Coronary artery (tissue), 2 donors: ENCODE measurements at regions not wholly inside any gene's neighbourhood (a gene's known extent, or its start where the extent isn't known, plus 50 kb on each side); places are given as distances from the start of the nearest gene placed in this dataset.
"Not testable (repeated sequence)": the region's sequence is repeated elsewhere in the genome, so short reads cannot be mapped to it uniquely, and the experiment has no call there.

Experiments
- DNase-seq: peaks from one replicate; pipeline ENCODE4 v3.0.0-alpha.2; 2017; ENCODE audit warnings: low spot score
- H3K27ac ChIP-seq, 2 donors: fragments of 200-600 bp; sonication (generic); one replicate each; pipeline ENCODE4 v1.5.1; 2016 to 2019
- H3K4me3 ChIP-seq: fragments of 200-600 bp; sonication (generic); 2 replicates; pipeline ENCODE4 v1.5.1; 2016; ENCODE audit warnings: mild to moderate bottlenecking, moderate library complexity
- TF ChIP-seq, protein P1 (sequence below): fragments of 200-600 bp; sonication (generic); IDR thresholded peaks from one replicate; pipeline ENCODE4 v1.5.1; 2019; ENCODE audit warnings: antibody characterized with exemption

DNA sequence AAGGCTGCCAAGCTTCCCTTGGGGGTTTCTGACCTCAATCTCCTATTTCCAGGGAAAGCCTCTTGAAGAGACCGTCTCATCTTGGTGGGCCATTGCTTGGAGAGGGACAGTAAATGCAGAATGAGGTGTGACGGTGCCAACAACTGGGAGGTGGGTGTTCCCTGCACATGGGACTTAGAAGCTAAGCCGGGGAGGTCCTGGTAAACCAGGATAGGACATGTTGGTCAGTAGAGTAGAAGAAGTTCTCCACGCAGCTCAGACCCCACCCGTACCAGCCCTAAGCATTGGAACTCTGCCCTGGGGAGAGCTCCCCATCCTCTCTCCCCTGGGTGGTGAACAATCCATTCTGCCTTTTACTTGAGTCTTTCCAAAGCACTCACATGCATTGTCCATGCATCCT, 92.0 kb downstream of the SOX1 start:
- DNase-seq, result no peak
- TF ChIP-seq, protein P1, sequence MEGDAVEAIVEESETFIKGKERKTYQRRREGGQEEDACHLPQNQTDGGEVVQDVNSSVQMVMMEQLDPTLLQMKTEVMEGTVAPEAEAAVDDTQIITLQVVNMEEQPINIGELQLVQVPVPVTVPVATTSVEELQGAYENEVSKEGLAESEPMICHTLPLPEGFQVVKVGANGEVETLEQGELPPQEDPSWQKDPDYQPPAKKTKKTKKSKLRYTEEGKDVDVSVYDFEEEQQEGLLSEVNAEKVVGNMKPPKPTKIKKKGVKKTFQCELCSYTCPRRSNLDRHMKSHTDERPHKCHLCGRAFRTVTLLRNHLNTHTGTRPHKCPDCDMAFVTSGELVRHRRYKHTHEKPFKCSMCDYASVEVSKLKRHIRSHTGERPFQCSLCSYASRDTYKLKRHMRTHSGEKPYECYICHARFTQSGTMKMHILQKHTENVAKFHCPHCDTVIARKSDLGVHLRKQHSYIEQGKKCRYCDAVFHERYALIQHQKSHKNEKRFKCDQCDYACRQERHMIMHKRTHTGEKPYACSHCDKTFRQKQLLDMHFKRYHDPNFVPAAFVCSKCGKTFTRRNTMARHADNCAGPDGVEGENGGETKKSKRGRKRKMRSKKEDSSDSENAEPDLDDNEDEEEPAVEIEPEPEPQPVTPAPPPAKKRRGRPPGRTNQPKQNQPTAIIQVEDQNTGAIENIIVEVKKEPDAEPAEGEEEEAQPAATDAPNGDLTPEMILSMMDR, result no peak
- Histone ChIP-seq H3K27ac (no peak overlapping the region), H3K4me3 (no peak overlapping the region)

DNA sequence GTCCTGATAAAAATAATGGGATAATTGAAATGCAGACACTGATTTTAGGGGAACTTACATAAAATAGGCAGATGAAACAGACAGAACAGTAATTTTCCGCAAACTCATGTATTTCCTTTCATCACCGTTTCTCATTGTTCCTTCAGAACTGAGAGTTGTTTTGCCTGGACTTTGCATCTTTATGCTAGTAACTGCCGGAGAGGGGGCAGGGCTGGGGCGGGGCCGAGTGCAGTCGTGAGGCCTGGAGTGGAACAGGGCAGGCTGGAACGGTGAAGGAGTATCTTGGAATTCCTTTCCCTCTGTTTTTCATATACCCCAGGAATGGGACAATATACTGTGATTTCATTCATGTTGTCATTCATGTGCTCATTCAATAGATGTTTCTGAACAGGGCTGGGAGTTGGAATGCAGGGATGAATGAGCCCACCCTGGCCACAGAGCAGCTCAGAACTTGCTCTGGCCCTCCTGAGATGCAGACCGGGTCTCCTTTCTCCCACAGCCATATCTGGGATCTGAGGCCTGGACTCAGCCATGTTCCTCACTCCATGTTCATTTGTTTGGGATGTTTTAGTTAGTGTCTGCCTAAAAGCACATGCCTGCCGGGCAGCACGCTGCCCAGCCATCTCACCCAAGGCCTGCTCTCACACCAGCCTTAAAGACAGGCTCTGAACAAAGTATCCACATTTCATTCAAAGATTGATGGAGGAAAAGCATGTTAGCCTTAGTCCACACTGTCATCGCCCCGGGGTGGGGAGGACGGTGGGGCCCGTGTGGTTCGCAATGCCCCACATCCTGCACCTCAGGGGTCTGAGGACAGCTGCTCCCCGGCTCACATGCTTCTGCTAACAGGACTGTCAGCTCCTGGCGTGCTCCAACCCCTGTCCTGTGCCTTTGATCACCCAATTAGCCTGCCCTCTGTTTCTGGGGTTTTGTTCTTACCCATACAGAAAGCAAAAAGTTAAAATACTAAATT, 92.9 kb downstream of the SOX1 start:
- no peak for DNase-seq
- H3K27ac ChIP-seq, result no peak overlapping the region
- no peak overlapping the region for H3K4me3 ChIP-seq
- TF ChIP-seq, protein P1, result no peak

DNA sequence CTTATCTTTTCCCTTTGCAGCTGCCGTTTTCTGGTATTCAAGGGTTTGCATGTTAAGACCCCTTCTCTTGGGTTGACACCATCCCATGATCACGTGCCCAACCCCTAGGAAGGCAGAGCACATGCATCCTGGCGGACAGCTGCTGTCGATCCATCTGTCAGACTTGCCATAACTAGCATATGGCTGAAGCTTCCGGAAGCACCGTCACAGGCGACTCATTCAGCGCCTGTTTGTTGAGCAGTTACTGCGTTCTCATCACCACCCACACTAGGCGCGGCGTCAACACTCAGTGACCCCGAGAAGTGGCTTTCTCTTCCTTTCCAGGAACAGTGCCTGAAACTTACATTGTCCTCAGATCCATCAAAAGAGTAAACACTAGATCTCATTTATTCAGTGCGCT, 93.6 kb downstream of the SOX1 start:
- no peak for DNase-seq
- TF ChIP-seq, protein P1, result no peak
- no peak overlapping the region for H3K27ac ChIP-seq
- H3K4me3 ChIP-seq, result no peak overlapping the region

DNA sequence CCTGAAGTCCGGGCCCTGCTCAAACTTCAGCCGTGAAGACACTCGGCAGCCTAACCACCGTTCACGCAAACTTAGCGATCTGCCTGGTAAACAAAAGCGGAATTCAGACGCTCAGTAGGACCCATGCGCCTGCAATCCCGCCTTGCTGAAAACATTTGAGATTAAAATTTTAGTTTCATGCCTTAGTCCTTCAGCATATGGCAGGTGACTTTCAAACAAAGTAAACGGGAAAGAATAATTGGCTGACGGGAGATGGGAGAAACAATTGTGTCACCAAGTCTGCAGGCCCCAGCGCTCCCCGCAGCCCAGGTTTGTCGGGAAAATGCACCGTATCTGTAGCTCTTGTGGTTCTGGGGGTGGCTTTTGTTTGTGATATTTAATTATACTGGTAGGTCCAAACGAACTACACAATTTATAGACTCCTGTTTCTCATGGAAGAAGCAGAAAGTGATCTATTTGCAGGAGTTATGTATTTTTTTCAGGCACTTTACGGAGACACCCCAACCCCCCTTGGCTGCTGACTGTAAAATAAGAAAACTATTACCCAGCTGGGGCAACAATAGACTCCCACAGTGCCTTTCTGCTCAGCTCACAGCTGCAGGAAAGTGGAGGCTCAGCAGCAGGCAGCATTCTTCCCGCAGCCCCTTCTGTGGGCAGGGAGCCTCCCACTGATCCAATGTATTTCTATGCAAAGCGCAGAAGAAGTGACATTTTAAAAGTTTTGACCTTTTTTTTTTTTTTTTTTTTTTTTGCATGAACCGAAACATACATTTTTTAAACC, 94.8 kb downstream of the SOX1 start:
- no peak overlapping the region for H3K27ac ChIP-seq
- no peak for DNase-seq
- no peak overlapping the region for H3K4me3 ChIP-seq
- TF ChIP-seq, protein P1, result no peak

DNA sequence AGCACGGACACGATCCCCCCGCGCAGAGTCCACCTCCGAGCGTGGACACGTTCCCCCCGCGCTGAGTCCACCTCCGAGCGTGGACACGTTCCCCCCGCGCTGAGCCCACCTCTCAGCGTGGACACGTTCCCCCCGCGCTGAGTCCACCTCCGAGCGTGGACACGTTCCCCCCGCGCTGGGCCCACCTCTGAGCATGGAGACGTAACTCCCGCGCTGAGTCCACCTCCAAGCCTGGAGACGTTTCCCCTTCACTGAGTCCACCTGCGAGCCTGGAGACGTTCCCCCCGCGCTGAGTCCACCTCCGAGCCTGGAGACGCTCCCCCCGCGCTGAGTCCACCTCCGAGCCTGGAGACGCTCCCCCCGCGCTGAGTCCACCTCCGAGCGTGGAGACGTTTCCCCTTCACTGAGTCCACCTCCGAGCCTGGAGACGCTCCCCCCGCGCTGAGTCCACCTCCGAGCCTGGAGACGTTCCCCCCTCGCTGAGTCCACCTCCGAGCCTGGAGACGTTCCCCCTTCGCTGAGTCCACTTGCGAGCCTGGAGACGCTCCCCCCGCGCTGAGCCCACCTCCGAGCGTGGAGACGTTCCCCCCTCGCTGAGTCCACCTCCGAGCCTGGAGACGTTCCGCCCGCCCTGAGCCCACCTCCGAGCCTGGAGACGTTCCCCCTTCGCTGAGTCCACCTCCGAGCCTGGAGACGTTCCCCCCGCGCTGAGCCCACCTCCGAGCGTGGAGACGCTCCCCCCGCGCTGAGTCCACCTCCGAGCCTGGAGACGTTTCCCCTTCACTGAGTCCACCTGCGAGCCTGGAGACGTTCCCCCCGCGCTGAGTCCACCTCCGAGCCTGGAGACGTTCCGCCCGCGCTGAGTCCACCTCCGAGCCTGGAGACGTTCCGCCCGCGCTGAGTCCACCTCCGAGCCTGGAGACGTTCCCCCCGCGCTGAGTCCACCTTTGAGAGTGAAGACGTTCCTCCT, 97.0 kb downstream of the SOX1 start:
- not testable (repeated sequence) for H3K4me3 ChIP-seq, DNase-seq, H3K27ac ChIP-seq

DNA sequence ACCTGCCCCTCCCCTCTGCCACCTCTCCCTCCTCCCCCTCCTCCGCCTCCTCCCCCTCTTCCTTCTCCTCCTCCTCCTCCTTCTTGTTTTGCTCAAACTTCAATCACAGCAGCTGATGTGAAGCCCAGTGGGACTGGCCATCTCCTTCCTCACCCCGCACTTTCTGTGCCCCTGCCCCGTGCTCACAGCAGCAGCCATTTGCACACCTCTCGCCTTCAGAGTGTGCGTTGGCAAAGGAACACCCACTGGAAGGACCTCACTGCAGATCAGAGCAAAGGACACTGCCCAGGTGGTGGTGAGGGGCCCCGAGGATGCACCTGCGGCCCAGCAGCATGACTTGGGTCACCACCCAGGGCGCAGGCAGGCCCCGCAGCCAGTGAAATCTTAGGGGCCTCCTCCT, 98.8 kb downstream of the SOX1 start:
- TF ChIP-seq, protein P1, result no peak

More for the DNA sequence above, 98.8 kb downstream of the SOX1 start:
- no peak overlapping the region for H3K27ac ChIP-seq
- no peak overlapping the region for H3K4me3 ChIP-seq
- DNase-seq, result no peak
